Mammary epithelial cell (primary cell): ENCODE measurements at regions not wholly inside any gene's neighbourhood (a gene's known extent, or its start where the extent isn't known, plus 50 kb on each side); places are given as distances from the start of the nearest gene placed in this dataset.

Experiments
- EZH2 ChIP-seq: IDR thresholded peaks from 2 replicates; pipeline ENCODE4 v1.6.1; 2012; ENCODE audit warnings: low read length, inconsistent platforms, borderline replicate concordance
- TF ChIP-seq, protein P1 (sequence below), 2 donors: IDR thresholded peaks in 1 of 2; conservative IDR thresholded peaks in 1 of 2; 2 replicates each; pipeline ENCODE4 v1.5.1; 2011 to 2012; ENCODE audit warnings: inconsistent platforms in 2 of 2, low read length in 2 of 2, mild to moderate bottlenecking in 2 of 2, control low read depth in 1 of 2, low read depth in 1 of 2; ENCODE audit not compliant: insufficient read depth in 1 of 2; ENCODE audit errors: extremely low read depth in 1 of 2

DNA sequence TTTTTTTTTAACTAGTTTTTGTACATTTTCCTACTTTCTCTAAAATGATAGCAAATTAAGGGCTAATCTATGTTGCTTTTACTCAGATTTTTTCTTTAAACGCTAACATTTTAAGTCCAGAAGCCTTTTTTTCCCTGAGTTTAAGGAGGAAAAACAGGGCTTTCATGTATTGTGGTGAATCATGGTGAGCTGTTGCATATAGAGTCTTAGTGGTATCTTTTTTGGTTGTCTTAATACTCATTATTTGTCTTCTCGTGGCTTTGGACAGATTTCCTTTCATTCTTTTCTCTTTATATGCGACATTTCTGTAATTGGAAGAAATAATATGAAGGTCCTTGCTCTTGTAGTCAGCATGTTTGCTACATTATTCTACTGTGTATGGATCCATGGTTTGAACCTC, 1015.6 kb downstream of the PLA2G4A start:
- TF ChIP-seq, protein P1, sequence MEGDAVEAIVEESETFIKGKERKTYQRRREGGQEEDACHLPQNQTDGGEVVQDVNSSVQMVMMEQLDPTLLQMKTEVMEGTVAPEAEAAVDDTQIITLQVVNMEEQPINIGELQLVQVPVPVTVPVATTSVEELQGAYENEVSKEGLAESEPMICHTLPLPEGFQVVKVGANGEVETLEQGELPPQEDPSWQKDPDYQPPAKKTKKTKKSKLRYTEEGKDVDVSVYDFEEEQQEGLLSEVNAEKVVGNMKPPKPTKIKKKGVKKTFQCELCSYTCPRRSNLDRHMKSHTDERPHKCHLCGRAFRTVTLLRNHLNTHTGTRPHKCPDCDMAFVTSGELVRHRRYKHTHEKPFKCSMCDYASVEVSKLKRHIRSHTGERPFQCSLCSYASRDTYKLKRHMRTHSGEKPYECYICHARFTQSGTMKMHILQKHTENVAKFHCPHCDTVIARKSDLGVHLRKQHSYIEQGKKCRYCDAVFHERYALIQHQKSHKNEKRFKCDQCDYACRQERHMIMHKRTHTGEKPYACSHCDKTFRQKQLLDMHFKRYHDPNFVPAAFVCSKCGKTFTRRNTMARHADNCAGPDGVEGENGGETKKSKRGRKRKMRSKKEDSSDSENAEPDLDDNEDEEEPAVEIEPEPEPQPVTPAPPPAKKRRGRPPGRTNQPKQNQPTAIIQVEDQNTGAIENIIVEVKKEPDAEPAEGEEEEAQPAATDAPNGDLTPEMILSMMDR (conservative IDR thresholded peaks at IDR 0.05 in 1 of 2, IDR thresholded peaks at IDR 0.05 in 1 of 2; ENCODE audit: extremely low read depth in 1 of 2, insufficient read depth in 1 of 2, low read depth in 1 of 2, low read length in 2 of 2), result no peak
- no peak for TF ChIP-seq EZH2
